WTC11 (cell line): ENCODE measurements at regions not wholly inside any gene's neighbourhood (a gene's known extent, or its start where the extent isn't known, plus 50 kb on each side); places are given as distances from the start of the nearest gene placed in this dataset.
A peak's percentile ranks its signal among the peaks of the same experiment; 100 is the strongest.

Experiments used
- ATAC-seq: fragments of 200-7000 bp; cut with Tn5 transposase; 2 replicates; pipeline ENCODE4 v1.10.0; 2021; ENCODE audit warnings: mild to moderate bottlenecking, moderate library complexity
- CTCF ChIA-PET: fragments of 300-600 bp; sonication (Branson Sonifier 250); formaldehyde crosslinking; loops from one replicate; lab custom pipeline; 2021; ENCODE audit warnings: antibody characterized with exemption; lab: Charles Lee
- POLR2A ChIA-PET: fragments of 350-600 bp; sonication (Branson Sonifier 250); formaldehyde crosslinking; loops from one replicate; lab custom pipeline; 2021; ENCODE audit warnings: antibody characterized with exemption; lab: Charles Lee
- DNase-seq: peaks from one replicate; pipeline ENCODE4 v3.0.0; 2021; ENCODE audit warnings: low spot score
- H3K27ac Mint-ChIP-seq: 2 replicates; pipeline ENCODE4 v1.8.0; 2021; ENCODE audit warnings: mixed read lengths
- H3K27me3 Mint-ChIP-seq: 2 replicates; pipeline ENCODE4 v1.8.0; 2021; ENCODE audit warnings: low read depth, mild to moderate bottlenecking, moderate library complexity, mixed read lengths
- H3K36me3 Mint-ChIP-seq: 2 replicates; pipeline ENCODE4 v1.8.0; 2021; ENCODE audit warnings: mixed read lengths
- H3K4me1 Mint-ChIP-seq: 2 replicates; pipeline ENCODE4 v1.8.0; 2022; ENCODE audit warnings: mixed read lengths
- H3K4me3 Mint-ChIP-seq: 2 replicates; pipeline ENCODE4 v1.8.0; 2021; ENCODE audit warnings: mild to moderate bottlenecking, moderate library complexity, mixed read lengths
- H3K9me3 Mint-ChIP-seq: 2 replicates; pipeline ENCODE4 v1.8.0; 2021; ENCODE audit warnings: mixed read lengths
- AR ChIP-seq: fragments of 250-450 bp; sonication (Bioruptor Pico); IDR thresholded peaks from 2 replicates; pipeline ENCODE4 v1.9.0; 2021; ENCODE audit warnings: mild to moderate bottlenecking
- CBFB ChIP-seq: sonication (generic); formaldehyde crosslinking; IDR thresholded peaks from 2 replicates; pipeline ENCODE4 v1.8.1; 2022; ENCODE audit warnings: mild to moderate bottlenecking, low read depth, missing genetic modification reagents
- EMX1 ChIP-seq: fragments of 250-450 bp; sonication (Bioruptor Pico); IDR thresholded peaks from 2 replicates; pipeline ENCODE4 v1.8.0; 2021; ENCODE audit warnings: mild to moderate bottlenecking
- ETV6 ChIP-seq: sonication (generic); formaldehyde crosslinking; IDR thresholded peaks from 2 replicates; pipeline ENCODE4 v1.8.1; 2022; ENCODE audit warnings: mild to moderate bottlenecking, missing genetic modification reagents
- FOXP4 ChIP-seq: sonication (generic); formaldehyde crosslinking; IDR thresholded peaks from 2 replicates; pipeline ENCODE4 v1.8.0; 2022; ENCODE audit warnings: mild to moderate bottlenecking, missing genetic modification reagents
- GABPB1 ChIP-seq: sonication (generic); formaldehyde crosslinking; IDR thresholded peaks from 2 replicates; pipeline ENCODE4 v1.8.1; 2023; ENCODE audit warnings: mild to moderate bottlenecking, missing genetic modification reagents
- GTF2I ChIP-seq: fragments of 250-450 bp; sonication (Bioruptor Pico); conservative IDR thresholded peaks from 2 replicates; pipeline ENCODE4 v1.4.0; 2021; ENCODE audit warnings: mild to moderate bottlenecking
- IRF1 ChIP-seq: sonication (generic); formaldehyde crosslinking; IDR thresholded peaks from 2 replicates; pipeline ENCODE4 v1.8.0; 2023; ENCODE audit warnings: missing genetic modification reagents
- KAT7 ChIP-seq: sonication (generic); formaldehyde crosslinking; IDR thresholded peaks from 2 replicates; pipeline ENCODE4 v1.8.1; 2023; ENCODE audit warnings: missing genetic modification reagents, mild to moderate bottlenecking, borderline replicate concordance
- MLX ChIP-seq: sonication (generic); formaldehyde crosslinking; IDR thresholded peaks from 2 replicates; pipeline ENCODE4 v1.8.1; 2023; ENCODE audit warnings: mild to moderate bottlenecking, missing genetic modification reagents, moderate library complexity
- NFATC4 ChIP-seq: fragments of 250-450 bp; sonication (Bioruptor Pico); IDR thresholded peaks from 2 replicates; pipeline ENCODE4 v1.9.0; 2021; ENCODE audit warnings: mild to moderate bottlenecking
- RELA ChIP-seq: sonication (generic); formaldehyde crosslinking; IDR thresholded peaks from 2 replicates; pipeline ENCODE4 v1.8.1; 2022; ENCODE audit warnings: missing genetic modification reagents, mild to moderate bottlenecking, borderline replicate concordance
- RORB ChIP-seq: fragments of 250-450 bp; sonication (Bioruptor Pico); IDR thresholded peaks from 2 replicates; pipeline ENCODE4 v1.9.0; 2021; ENCODE audit warnings: mild to moderate bottlenecking
- SOX15 ChIP-seq: fragments of 250-450 bp; sonication (Bioruptor Pico); IDR thresholded peaks from 2 replicates; pipeline ENCODE4 v1.9.0; 2021; ENCODE audit warnings: mild to moderate bottlenecking
- SP1 ChIP-seq: sonication (generic); formaldehyde crosslinking; conservative IDR thresholded peaks from 2 replicates; pipeline ENCODE4 v1.8.1; 2022; ENCODE audit warnings: missing genetic modification reagents
- ZBTB21 ChIP-seq: sonication (generic); formaldehyde crosslinking; IDR thresholded peaks from 2 replicates; pipeline ENCODE4 v1.8.1; 2023; ENCODE audit warnings: mild to moderate bottlenecking, missing genetic modification reagents, borderline replicate concordance
- ZBTB43 ChIP-seq: sonication (generic); formaldehyde crosslinking; IDR thresholded peaks from 2 replicates; pipeline ENCODE4 v1.8.1; 2023; ENCODE audit warnings: mild to moderate bottlenecking, missing genetic modification reagents
- TF ChIP-seq, protein P1 (sequence below): sonication (generic); formaldehyde crosslinking; IDR thresholded peaks from 2 replicates; pipeline ENCODE4 v1.8.1; 2022; ENCODE audit warnings: low read depth, mild to moderate bottlenecking, moderate library complexity, missing genetic modification reagents, borderline replicate concordance
- TF ChIP-seq, protein P2 (sequence below): sonication (generic); formaldehyde crosslinking; IDR thresholded peaks from 2 replicates; pipeline ENCODE4 v1.8.1; 2023; ENCODE audit warnings: mild to moderate bottlenecking, moderate library complexity, missing genetic modification reagents

DNA sequence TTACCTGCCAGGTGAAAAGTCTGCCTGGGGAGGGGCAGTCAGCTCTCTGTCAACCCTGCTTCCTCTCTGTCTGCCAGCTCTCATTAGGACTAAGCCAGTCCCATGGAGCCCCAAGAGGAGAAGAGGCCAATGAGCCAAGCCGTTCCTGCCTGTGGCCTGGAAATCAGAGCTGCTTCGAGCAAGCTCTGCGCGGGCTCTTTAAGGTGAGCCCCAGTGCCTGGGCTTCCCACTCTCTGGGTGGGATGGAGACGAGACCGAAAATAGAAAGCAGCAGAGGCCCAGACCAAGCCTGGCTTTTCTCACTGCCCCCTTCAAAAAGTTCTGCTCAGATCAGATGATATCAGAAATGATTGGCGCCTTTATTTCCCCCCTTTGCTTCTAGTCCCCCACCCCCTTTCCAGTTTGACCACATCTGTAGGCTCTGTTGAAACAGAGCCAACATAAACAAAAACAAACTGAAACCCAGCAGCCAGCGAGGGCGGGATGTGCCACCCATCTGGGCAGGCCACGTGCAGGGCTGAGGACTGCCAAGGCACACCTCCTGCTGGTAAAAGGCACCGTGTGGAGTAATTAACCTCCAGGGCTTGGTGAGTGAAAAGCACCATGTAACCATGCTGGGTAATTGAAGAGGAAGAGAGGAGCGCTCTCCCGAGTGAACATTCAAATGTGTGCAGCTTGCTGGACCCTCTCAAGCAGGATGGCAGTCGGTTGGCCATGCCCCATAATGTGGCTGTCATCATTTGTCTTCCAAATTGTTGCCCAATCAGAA, 471.0 kb upstream of the PROK2 start:
- peaks cover 20% of the 10 kb centered on the region for H3K9me3 Mint-ChIP-seq
- ATAC-seq (peak; percentile 74), DNase-seq (no peak)
- H3K27ac Mint-ChIP-seq: no peak overlapping the region
- no peak overlapping the region for H3K4me3 Mint-ChIP-seq
- CTCF ChIA-PET: interaction anchor here (0.6 to 1.5 kb wide), 6 partner anchors 7 to 545 kb away, joined by 3 to 4 read pairs (median 4); no protein-coding TSS in a partner anchor
- H3K36me3 Mint-ChIP-seq: peaks cover 10% of the 10 kb centered on the region
- H3K4me1 Mint-ChIP-seq: peaks cover 25% of the 10 kb centered on the region
- POLR2A ChIA-PET: no interaction called here
- no peaks in the 10 kb centered on the region; the same call in 1 of the 2 replicates for H3K27me3 Mint-ChIP-seq
- TF ChIP-seq RORB (CRISPR knock-in tag) (no peak), ETV6 (CRISPR knock-in tag) (no peak), AR (no peak), FOXP4 (no peak), IRF1 (CRISPR knock-in tag) (no peak), EMX1 (CRISPR knock-in tag) (no peak), ZBTB21 (CRISPR knock-in tag) (no peak), RELA (no peak), KAT7 (CRISPR knock-in tag) (no peak), NFATC4 (no peak), GTF2I (no peak), SOX15 (CRISPR knock-in tag) (no peak), SP1 (CRISPR knock-in tag) (no peak), ZBTB43 (CRISPR knock-in tag) (no peak), MLX (CRISPR knock-in tag) (no peak), GABPB1 (no peak), CBFB (CRISPR knock-in tag) (no peak)
- TF ChIP-seq, protein P1, sequence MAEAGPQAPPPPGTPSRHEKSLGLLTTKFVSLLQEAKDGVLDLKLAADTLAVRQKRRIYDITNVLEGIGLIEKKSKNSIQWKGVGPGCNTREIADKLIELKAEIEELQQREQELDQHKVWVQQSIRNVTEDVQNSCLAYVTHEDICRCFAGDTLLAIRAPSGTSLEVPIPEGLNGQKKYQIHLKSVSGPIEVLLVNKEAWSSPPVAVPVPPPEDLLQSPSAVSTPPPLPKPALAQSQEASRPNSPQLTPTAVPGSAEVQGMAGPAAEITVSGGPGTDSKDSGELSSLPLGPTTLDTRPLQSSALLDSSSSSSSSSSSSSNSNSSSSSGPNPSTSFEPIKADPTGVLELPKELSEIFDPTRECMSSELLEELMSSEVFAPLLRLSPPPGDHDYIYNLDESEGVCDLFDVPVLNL (CRISPR knock-in tag): no peak
- TF ChIP-seq, protein P2, sequence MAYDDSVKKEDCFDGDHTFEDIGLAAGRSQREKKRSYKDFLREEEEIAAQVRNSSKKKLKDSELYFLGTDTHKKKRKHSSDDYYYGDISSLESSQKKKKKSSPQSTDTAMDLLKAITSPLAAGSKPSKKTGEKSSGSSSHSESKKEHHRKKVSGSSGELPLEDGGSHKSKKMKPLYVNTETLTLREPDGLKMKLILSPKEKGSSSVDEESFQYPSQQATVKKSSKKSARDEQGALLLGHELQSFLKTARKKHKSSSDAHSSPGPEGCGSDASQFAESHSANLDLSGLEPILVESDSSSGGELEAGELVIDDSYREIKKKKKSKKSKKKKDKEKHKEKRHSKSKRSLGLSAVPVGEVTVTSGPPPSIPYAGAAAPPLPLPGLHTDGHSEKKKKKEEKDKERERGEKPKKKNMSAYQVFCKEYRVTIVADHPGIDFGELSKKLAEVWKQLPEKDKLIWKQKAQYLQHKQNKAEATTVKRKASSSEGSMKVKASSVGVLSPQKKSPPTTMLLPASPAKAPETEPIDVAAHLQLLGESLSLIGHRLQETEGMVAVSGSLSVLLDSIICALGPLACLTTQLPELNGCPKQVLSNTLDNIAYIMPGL (CRISPR knock-in tag): no peak
